HCT116 (cell line): ENCODE measurements at regions not wholly inside any gene's neighbourhood (a gene's known extent, or its start where the extent isn't known, plus 50 kb on each side); places are given as distances from the start of the nearest gene placed in this dataset.
"Not testable (repeated sequence)": the region's sequence is repeated elsewhere in the genome, so short reads cannot be mapped to it uniquely, and the experiment has no call there.

ENCODE experiments used
- ATAC-seq: fragments of 200-7000 bp; cut with Tn5 transposase; 2 replicates; pipeline ENCODE4 v1.9.1; 2020; ENCODE audit warnings: mild to moderate bottlenecking, moderate library complexity
- BruUV-seq: library from RNA; stranded (reverse); fragments of 400-500 nt; replicated peaks from 2 replicates; lab custom pipeline; 2021; lab: Mats Ljungman, UMichigan
- CTCF ChIA-PET: fragments of 300-600 bp; sonication (Branson Sonifier 250); formaldehyde crosslinking; loops from one replicate; lab custom pipeline; 2021; ENCODE audit warnings: antibody characterized with exemption; lab: Charles Lee
- POLR2A ChIA-PET: fragments of 300-600, 350-600 bp; sonication (Branson Sonifier 250); formaldehyde crosslinking; loops from one replicate; lab custom pipeline; 2021; ENCODE audit warnings: antibody characterized with exemption; lab: Charles Lee
- RAD21 ChIA-PET, 2 experiments: fragments of 300-600 bp; sonication (Branson Sonifier 250); formaldehyde crosslinking; loops; one replicate each; lab custom pipeline; 2023; ENCODE audit warnings: low total read pairs in 2 of 2; ENCODE audit not compliant: uncharacterized antibody in 2 of 2, unreplicated experiment in 2 of 2, low non-redundant PET in 1 of 2; lab: Charles Lee
- DNase-seq: peaks from one replicate; pipeline ENCODE4 v3.0.0-alpha.2; 2010; ENCODE audit warnings: low read depth, low spot score
- H2AFZ ChIP-seq: fragments of 200-600 bp; shearing (Covaris generic), sonication (generic); 2 replicates; pipeline ENCODE4 v1.6.1; 2017; ENCODE audit warnings: low read depth, mixed run types, mixed read lengths, antibody characterized with exemption, low read length; ENCODE audit not compliant: poor library complexity, severe bottlenecking
- H3K27ac ChIP-seq: 2 replicates; pipeline ENCODE4 v1.5.1; 2012; ENCODE audit warnings: low read depth, low read length
- H3K27me3 ChIP-seq: fragments of 200-600 bp; sonication (generic); 2 replicates; pipeline ENCODE4 v1.6.1; 2016; ENCODE audit warnings: mixed run types, low read length, mixed read lengths; ENCODE audit not compliant: insufficient read depth
- H3K36me3 ChIP-seq, 2 experiments: fragments of 200-500 bp in 1 of 2; fragments of 200-600 bp in 1 of 2; sonication (Bioruptor generic) in 1 of 2; sonication (generic) in 1 of 2; 2 replicates each; pipeline versions ENCODE4 v1.5.1 to v1.6.1; 2014 to 2016; ENCODE audit warnings: low read length in 2 of 2, inconsistent platforms in 1 of 2, mixed read lengths in 1 of 2, mixed run types in 1 of 2; ENCODE audit not compliant: insufficient read depth in 2 of 2, control insufficient read depth in 1 of 2
- H3K4me1 ChIP-seq, 2 experiments: fragments of 200-600 bp in 1 of 2; sonication (generic) in 1 of 2; 2 replicates each; pipeline versions ENCODE4 v1.5.1 to v1.6.1; 2012 to 2017; ENCODE audit warnings: low read length in 2 of 2, inconsistent platforms in 1 of 2, mild to moderate bottlenecking in 1 of 2, mixed read lengths in 1 of 2, mixed run types in 1 of 2, moderate library complexity in 1 of 2; ENCODE audit not compliant: insufficient read depth in 2 of 2, control insufficient read depth in 1 of 2
- H3K4me2 ChIP-seq: fragments of 200-600 bp; sonication (generic); 2 replicates; pipeline ENCODE4 v1.6.1; 2017; ENCODE audit warnings: mixed run types, low read length, mixed read lengths
- H3K4me3 ChIP-seq, 2 experiments: fragments of 200-600 bp in 1 of 2; sonication (generic) in 1 of 2; replicated peaks in 1 of 2; 2 replicates each; pipeline ENCODE4 v1.5.1; 2011 to 2016; ENCODE audit warnings: low read length in 2 of 2, control low read depth in 1 of 2, low read depth in 1 of 2, mild to moderate bottlenecking in 1 of 2, mixed read lengths in 1 of 2, mixed run types in 1 of 2
- H3K79me2 ChIP-seq: fragments of 200-600 bp; sonication (generic); 2 replicates; pipeline ENCODE4 v1.6.1; 2017; ENCODE audit warnings: mild to moderate bottlenecking, mixed run types, low read length, moderate library complexity, mixed read lengths; ENCODE audit not compliant: insufficient read depth
- H3K9ac ChIP-seq: fragments of 200-600 bp; sonication (generic); 2 replicates; pipeline ENCODE4 v1.6.1; 2016; ENCODE audit warnings: low read length, mixed read lengths
- H3K9me2 ChIP-seq: fragments of 200-600 bp; sonication (generic), shearing (Covaris generic); 2 replicates; pipeline ENCODE4 v1.6.1; 2017; ENCODE audit warnings: mixed run types, mild to moderate bottlenecking, moderate library complexity; ENCODE audit not compliant: insufficient read depth
- H3K9me3 ChIP-seq, 2 experiments: fragments of 200-500 bp in 1 of 2; fragments of 200-600 bp in 1 of 2; sonication (Bioruptor generic) in 1 of 2; sonication (generic) in 1 of 2; 2 replicates each; pipeline ENCODE4 v1.6.1; 2014 to 2017; ENCODE audit warnings: low read length in 2 of 2, mixed read lengths in 2 of 2, inconsistent platforms in 1 of 2, low read depth in 1 of 2, mild to moderate bottlenecking in 1 of 2, mixed run types in 1 of 2, moderate library complexity in 1 of 2; ENCODE audit not compliant: control insufficient read depth in 1 of 2, insufficient read depth in 1 of 2
- H4K20me1 ChIP-seq: fragments of 200-600 bp; sonication (generic), shearing (Covaris generic); 2 replicates; pipeline ENCODE4 v1.6.1; 2017; ENCODE audit warnings: mixed run types, mild to moderate bottlenecking, moderate library complexity; ENCODE audit not compliant: insufficient read depth
- FOSL1 ChIP-seq: IDR thresholded peaks from 2 replicates; pipeline ENCODE4 v1.6.1; 2012; ENCODE audit warnings: low read depth
- SRF ChIP-seq: IDR thresholded peaks from 2 replicates; pipeline ENCODE4 v1.6.1; 2012; ENCODE audit warnings: low read depth
- intact Hi-C: fragments of 100-400 bp; cut with micrococcal nuclease; formaldehyde crosslinking; loops from 2 replicates; pipeline ENCODE4 v1.10.0; 2022
- TF ChIP-seq, protein P1 (sequence below), 3 experiments: fragments of 200-600 bp in 1 of 3; sonication (generic) in 1 of 3; IDR thresholded peaks in 2 of 3; conservative IDR thresholded peaks in 1 of 3; 2 replicates each; pipeline ENCODE4 v1.5.1; 2012 to 2017; ENCODE audit warnings: low read depth in 2 of 3, low read length in 2 of 3, antibody characterized with exemption in 1 of 3, borderline replicate concordance in 1 of 3, control low read depth in 1 of 3, mild to moderate bottlenecking in 1 of 3, mixed read lengths in 1 of 3, mixed run types in 1 of 3, moderate library complexity in 1 of 3; ENCODE audit not compliant: insufficient read depth in 1 of 3

DNA sequence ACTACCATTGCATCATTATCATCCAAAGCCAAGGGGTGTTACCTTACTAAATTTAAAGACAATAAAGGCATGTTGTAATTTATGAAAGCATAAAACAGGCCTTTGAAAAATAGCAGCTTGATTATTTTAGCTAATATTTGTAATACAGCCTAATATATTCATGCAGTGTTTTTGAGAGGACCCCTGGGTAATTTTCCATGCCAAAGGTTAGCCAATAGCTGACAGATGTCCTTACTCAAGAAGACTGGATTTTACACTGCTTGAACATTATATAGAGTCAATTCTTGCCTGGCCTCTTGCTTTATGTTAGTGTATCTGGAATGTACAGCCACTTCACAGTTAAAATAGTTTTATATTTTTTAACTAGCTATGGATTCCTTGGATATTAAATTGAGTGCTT, 337.8 kb upstream of the PAPPA start:
- CTCF ChIA-PET: no interaction called here
- no peak overlapping the region for H2AFZ ChIP-seq
- no peak overlapping the region for H3K9ac ChIP-seq
- no peaks in the 10 kb centered on the region for H3K27me3 ChIP-seq
- H3K79me2 ChIP-seq: no peaks in the 10 kb centered on the region
- no TSS peak for BruUV-seq
- intact Hi-C loops: no loop called here
- no peaks in the 10 kb centered on the region for H3K9me2 ChIP-seq
- no peaks in the 10 kb centered on the region for H3K4me1 ChIP-seq
- H3K4me2 ChIP-seq: no peak overlapping the region
- RAD21 ChIA-PET: no interaction called here
- POLR2A ChIA-PET: no interaction called here
- no peaks in the 10 kb centered on the region for H4K20me1 ChIP-seq
- DNase-seq (no peak), ATAC-seq (no peak)
- TF ChIP-seq FOSL1 (no peak), SRF (no peak)
- TF ChIP-seq, protein P1, sequence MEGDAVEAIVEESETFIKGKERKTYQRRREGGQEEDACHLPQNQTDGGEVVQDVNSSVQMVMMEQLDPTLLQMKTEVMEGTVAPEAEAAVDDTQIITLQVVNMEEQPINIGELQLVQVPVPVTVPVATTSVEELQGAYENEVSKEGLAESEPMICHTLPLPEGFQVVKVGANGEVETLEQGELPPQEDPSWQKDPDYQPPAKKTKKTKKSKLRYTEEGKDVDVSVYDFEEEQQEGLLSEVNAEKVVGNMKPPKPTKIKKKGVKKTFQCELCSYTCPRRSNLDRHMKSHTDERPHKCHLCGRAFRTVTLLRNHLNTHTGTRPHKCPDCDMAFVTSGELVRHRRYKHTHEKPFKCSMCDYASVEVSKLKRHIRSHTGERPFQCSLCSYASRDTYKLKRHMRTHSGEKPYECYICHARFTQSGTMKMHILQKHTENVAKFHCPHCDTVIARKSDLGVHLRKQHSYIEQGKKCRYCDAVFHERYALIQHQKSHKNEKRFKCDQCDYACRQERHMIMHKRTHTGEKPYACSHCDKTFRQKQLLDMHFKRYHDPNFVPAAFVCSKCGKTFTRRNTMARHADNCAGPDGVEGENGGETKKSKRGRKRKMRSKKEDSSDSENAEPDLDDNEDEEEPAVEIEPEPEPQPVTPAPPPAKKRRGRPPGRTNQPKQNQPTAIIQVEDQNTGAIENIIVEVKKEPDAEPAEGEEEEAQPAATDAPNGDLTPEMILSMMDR (IDR thresholded peaks at IDR 0.05 in 2 of 3, conservative IDR thresholded peaks at IDR 0.05 in 1 of 3; ENCODE audit: borderline replicate concordance in 1 of 3, insufficient read depth in 1 of 3, low read depth in 2 of 3, low read length in 2 of 3): no peak
- no peaks in the 10 kb centered on the region for H3K36me3 ChIP-seq
- no peaks in the 10 kb centered on the region for H3K9me3 ChIP-seq
- H3K27ac ChIP-seq: no peak overlapping the region
- H3K4me3 ChIP-seq: no peak overlapping the region

DNA sequence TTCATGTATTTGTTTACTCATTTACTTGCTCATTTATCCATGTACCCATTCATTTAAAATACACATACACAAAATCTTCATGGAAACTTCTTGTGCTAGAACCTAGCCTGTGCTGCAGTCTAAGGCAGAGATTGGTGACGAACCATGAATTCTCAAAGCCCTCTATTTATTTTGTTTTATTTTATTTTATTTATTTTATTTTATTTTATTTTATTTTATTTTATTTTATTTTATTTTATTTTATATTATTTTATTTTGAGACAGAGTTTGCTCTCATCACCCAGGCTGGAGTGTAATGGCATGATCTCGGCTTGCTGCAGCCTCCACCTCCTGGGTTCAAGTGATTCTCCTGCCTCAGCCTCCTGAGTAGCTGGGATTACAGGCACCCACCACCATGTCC, 334.9 kb upstream of the PAPPA start:
- not testable (repeated sequence) for BruUV-seq, H3K27me3 ChIP-seq

More for the DNA sequence above, 334.9 kb upstream of the PAPPA start:
- H3K9me3 ChIP-seq, RAD21 ChIA-PET, H3K9ac ChIP-seq, H3K4me2 ChIP-seq, H2AFZ ChIP-seq, H4K20me1 ChIP-seq, H3K36me3 ChIP-seq, H3K27ac ChIP-seq, ATAC-seq, CTCF ChIA-PET, DNase-seq, H3K4me3 ChIP-seq, intact Hi-C loops, H3K9me2 ChIP-seq, POLR2A ChIA-PET, H3K79me2 ChIP-seq, H3K4me1 ChIP-seq: not testable (repeated sequence)
